K562 (cell line): ENCODE measurements at regions not wholly inside any gene's neighbourhood (a gene's known extent, or its start where the extent isn't known, plus 50 kb on each side); places are given as distances from the start of the nearest gene placed in this dataset.

Source experiments
- AFF1 ChIP-seq, 2 experiments: fragments of 450-650 bp; IDR thresholded peaks; 2 replicates each; pipeline ENCODE4 v1.6.1; 2018; ENCODE audit warnings: mild to moderate bottlenecking in 2 of 2, low read depth in 1 of 2; ENCODE audit not compliant: partially characterized antibody in 2 of 2
- BRF2 ChIP-seq: IDR thresholded peaks from 3 replicates; pipeline ENCODE4 v1.6.1; 2011; ENCODE audit warnings: borderline replicate concordance, mild to moderate bottlenecking; ENCODE audit not compliant: insufficient read length, insufficient read depth
- CREB3L1 ChIP-seq: fragments of 450-650 bp; IDR thresholded peaks from 2 replicates; pipeline ENCODE4 v1.6.1; 2014; ENCODE audit warnings: low read depth, mild to moderate bottlenecking, moderate library complexity, borderline replicate concordance
- CREM ChIP-seq: IDR thresholded peaks from 2 replicates; pipeline ENCODE4 v1.6.1; 2014; ENCODE audit warnings: antibody characterized with exemption, low read depth
- E2F4 ChIP-seq: sonication (generic); formaldehyde crosslinking; IDR thresholded peaks from 2 replicates; pipeline ENCODE4 v1.8.0; 2022; ENCODE audit warnings: mild to moderate bottlenecking, low read depth, missing genetic modification reagents
- FOS ChIP-seq: IDR thresholded peaks from 3 replicates; pipeline ENCODE4 v1.6.1; 2011; ENCODE audit not compliant: insufficient read length; ENCODE audit errors: extremely low read depth
- FOXA3 ChIP-seq, 2 experiments: fragments of 450-650 bp in 1 of 2; sonication (generic) in 1 of 2; formaldehyde crosslinking; IDR thresholded peaks in 1 of 2; conservative IDR thresholded peaks in 1 of 2; 2 replicates each; pipeline versions ENCODE4 v1.4.0 to v1.8.0; 2020 to 2022; ENCODE audit warnings: mild to moderate bottlenecking in 2 of 2, missing genetic modification reagents in 1 of 2
- GATAD2A ChIP-seq: fragments of 450-650 bp; IDR thresholded peaks from 2 replicates; pipeline ENCODE4 v1.6.1; 2017
- KAT7 ChIP-seq: sonication (generic); formaldehyde crosslinking; IDR thresholded peaks from 2 replicates; pipeline ENCODE4 v1.8.0; 2022; ENCODE audit warnings: missing genetic modification reagents, mild to moderate bottlenecking, borderline replicate concordance
- KHSRP ChIP-seq: fragments of 450-650 bp; IDR thresholded peaks from 2 replicates; pipeline ENCODE4 v1.6.1; 2017
- MED1 ChIP-seq: sonication (generic); formaldehyde crosslinking; IDR thresholded peaks from 2 replicates; pipeline ENCODE4 v1.8.1; 2023; ENCODE audit warnings: missing genetic modification reagents, borderline replicate concordance
- RAD51 ChIP-seq: fragments of 450-650 bp; IDR thresholded peaks from 2 replicates; pipeline ENCODE4 v1.7.1; 2016; ENCODE audit warnings: low read depth, mild to moderate bottlenecking, borderline replicate concordance
- SMAD3 ChIP-seq: fragments of 450-650 bp; formaldehyde crosslinking; conservative IDR thresholded peaks from 2 replicates; pipeline ENCODE4 v1.4.0; 2020; ENCODE audit warnings: mild to moderate bottlenecking
- SP1 ChIP-seq: sonication (generic); formaldehyde crosslinking; IDR thresholded peaks from 2 replicates; pipeline ENCODE4 v1.8.1; 2022; ENCODE audit warnings: mild to moderate bottlenecking, missing genetic modification reagents
- TAF9B ChIP-seq: fragments of 450-650 bp; IDR thresholded peaks from 2 replicates; pipeline ENCODE4 v1.6.1; 2018; ENCODE audit warnings: mild to moderate bottlenecking; ENCODE audit not compliant: partially characterized antibody
- XRCC5 ChIP-seq: fragments of 200-400 bp; formaldehyde crosslinking; IDR thresholded peaks from 2 replicates; pipeline ENCODE4 v1.6.1; 2017; ENCODE audit warnings: low read depth, mild to moderate bottlenecking, low read length
- YBX1 ChIP-seq: fragments of 450-650 bp; IDR thresholded peaks from 2 replicates; pipeline ENCODE4 v1.7.1; 2016; ENCODE audit warnings: mild to moderate bottlenecking
- ZBED1 ChIP-seq: IDR thresholded peaks from 2 replicates; pipeline ENCODE4 v1.6.1; 2014
- ZNF444 ChIP-seq: fragments of 250-450 bp; sonication (Bioruptor Pico); IDR thresholded peaks from 2 replicates; pipeline ENCODE4 v1.4.0; 2020; ENCODE audit warnings: mild to moderate bottlenecking, moderate library complexity
- ZNF507 ChIP-seq: conservative IDR thresholded peaks from 2 replicates; pipeline ENCODE4 v1.6.1; 2017; ENCODE audit warnings: missing genetic modification characterization, missing compliant biosample characterization

GRCh38 chr6:146914489-146915483 is 289.4 kb upstream of the STXBP5 start (continued):
- TF ChIP-seq AFF1 (IDR thresholded peaks at IDR 0.05; ENCODE audit: low read depth in 1 of 2, partially characterized antibody in 2 of 2) (peak in 1 of 2 experiments; percentile 66), ZNF507 (tag) (no peak), CREB3L1 (0 out of 2 replicates have a peak, but pooled peaks have one; percentile 23), MED1 (CRISPR knock-in tag) (no peak), FOS (peak; percentile 16), BRF2 (no peak), KAT7 (0 out of 2 replicates have a peak, but pooled peaks have one; percentile 47), YBX1 (no peak), FOXA3 (CRISPR knock-in tag; conservative IDR thresholded peaks at IDR 0.05 in 1 of 2, IDR thresholded peaks at IDR 0.05 in 1 of 2) (peak in 1 of 2 experiments; percentile 19; a peak in 2 of 4 replicates), ZNF444 (CRISPR knock-in tag) (no peak), XRCC5 (no peak), CREM (peak; percentile 9; the same call in 1 of the 2 replicates), SMAD3 (CRISPR knock-in tag) (peak; percentile 8; the same call in 1 of the 2 replicates), E2F4 (no peak), ZBED1 (peak; percentile 47; the same call in 1 of the 2 replicates), RAD51 (peak; percentile 50; the same call in 1 of the 2 replicates), SP1 (CRISPR knock-in tag) (0 out of 2 replicates have a peak, but pooled peaks have one; percentile 31), GATAD2A (no peak), TAF9B (no peak), KHSRP (no peak)
